ENCODE measurements at regions not wholly inside any gene's neighbourhood (a gene's known extent, or its start where the extent isn't known, plus 50 kb on each side); places are given as distances from the start of the nearest gene placed in this dataset.

DNA sequence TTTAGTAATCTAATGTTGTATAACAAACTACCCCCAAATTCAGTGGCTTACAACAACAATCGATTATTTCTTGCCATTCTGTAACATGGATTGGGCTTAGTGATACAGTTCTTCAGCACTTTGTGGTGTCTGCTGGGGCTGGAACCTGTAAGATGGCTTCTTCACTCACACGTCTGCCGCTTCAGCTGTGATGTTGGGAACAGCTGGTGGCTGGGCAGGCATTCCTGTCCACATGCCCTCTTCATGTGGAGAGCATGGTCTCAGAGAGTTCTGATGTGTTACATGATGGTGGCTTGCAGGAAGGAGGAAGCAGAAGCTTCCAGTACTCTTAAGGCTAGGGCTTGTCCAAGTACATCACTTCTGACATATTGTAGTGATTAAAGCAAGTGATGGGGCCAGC lies 276.9 kb downstream of the PTBP2 start:
- intact Hi-C loops (cut with DNase I; ENCODE audit: low total_unique reads), result loop anchor here (10.0 kb wide), 1 partner anchor 774 kb away; no protein-coding TSS in a partner anchor
- no peak overlapping the region for H3K4me3 ChIP-seq
- no peaks in the 10 kb centered on the region for H3K4me1 ChIP-seq
- no peaks in the 10 kb centered on the region for H3K9me3 ChIP-seq
- H3K27me3 ChIP-seq, result no peaks in the 10 kb centered on the region
- no peaks in the 10 kb centered on the region for H3K36me3 ChIP-seq
- TF ChIP-seq POLR2A (IDR thresholded peaks at IDR 0.05) (no peak), POLR2AphosphoS5 (IDR thresholded peaks at IDR 0.05) (no peak)
- TF ChIP-seq, protein P1, sequence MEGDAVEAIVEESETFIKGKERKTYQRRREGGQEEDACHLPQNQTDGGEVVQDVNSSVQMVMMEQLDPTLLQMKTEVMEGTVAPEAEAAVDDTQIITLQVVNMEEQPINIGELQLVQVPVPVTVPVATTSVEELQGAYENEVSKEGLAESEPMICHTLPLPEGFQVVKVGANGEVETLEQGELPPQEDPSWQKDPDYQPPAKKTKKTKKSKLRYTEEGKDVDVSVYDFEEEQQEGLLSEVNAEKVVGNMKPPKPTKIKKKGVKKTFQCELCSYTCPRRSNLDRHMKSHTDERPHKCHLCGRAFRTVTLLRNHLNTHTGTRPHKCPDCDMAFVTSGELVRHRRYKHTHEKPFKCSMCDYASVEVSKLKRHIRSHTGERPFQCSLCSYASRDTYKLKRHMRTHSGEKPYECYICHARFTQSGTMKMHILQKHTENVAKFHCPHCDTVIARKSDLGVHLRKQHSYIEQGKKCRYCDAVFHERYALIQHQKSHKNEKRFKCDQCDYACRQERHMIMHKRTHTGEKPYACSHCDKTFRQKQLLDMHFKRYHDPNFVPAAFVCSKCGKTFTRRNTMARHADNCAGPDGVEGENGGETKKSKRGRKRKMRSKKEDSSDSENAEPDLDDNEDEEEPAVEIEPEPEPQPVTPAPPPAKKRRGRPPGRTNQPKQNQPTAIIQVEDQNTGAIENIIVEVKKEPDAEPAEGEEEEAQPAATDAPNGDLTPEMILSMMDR (IDR thresholded peaks at IDR 0.05), result no peak
- H3K27ac ChIP-seq, result no peak overlapping the region
- no peak for DNase-seq (ENCODE audit: low spot score in 2 of 2)

DNA sequence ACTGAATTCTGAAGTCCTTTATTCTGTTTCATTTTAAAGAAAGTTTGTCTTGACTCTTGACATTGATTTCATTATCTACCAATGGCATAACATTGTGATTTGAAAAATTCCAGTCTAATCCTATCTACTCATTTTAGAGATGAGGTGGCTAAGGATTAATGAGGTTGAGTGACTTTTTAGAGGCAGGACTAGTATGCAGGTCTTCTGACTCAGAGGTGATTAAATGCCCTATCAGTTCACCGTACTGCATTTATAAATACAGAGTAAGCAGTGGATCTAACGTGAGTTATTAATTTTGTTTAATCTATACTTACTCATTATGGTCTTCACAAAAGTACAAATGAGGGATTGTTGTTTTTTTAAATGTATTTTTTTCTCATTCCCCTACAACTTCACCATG lies 277.6 kb downstream of the PTBP2 start:
- intact Hi-C loops (cut with DNase I; ENCODE audit: low total_unique reads), result loop anchor here (10.0 kb wide), 1 partner anchor 774 kb away; no protein-coding TSS in a partner anchor
- Histone ChIP-seq H3K27ac (no peak overlapping the region), H3K4me1 (no peaks in the 10 kb centered on the region), H3K27me3 (no peaks in the 10 kb centered on the region), H3K36me3 (no peaks in the 10 kb centered on the region), H3K4me3 (no peak overlapping the region), H3K9me3 (no peaks in the 10 kb centered on the region)
- TF ChIP-seq, protein P1 (IDR thresholded peaks at IDR 0.05), result no peak
- TF ChIP-seq POLR2A (IDR thresholded peaks at IDR 0.05) (no peak), POLR2AphosphoS5 (IDR thresholded peaks at IDR 0.05) (no peak)
- DNase-seq (ENCODE audit: low spot score in 2 of 2), result no peak

DNA sequence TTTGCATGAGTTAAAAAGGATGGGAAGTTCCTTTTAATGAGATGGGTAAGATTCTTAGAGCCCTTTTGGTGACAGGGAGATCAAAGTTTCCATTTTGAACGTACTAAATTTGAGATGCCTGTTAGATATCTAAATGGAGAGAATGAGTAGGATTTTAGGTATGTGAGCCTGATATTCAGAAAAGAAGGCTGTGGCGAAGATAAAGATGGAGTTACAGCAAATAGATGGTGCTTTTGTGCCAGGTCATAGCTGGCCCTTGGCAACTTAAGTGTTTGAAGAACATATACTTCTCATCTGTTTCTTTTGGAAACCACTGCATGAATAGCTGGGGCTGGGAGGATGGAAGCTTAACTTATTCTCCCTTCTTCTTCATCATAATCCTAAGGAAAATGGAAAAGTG lies 282.5 kb downstream of the PTBP2 start:
- Histone ChIP-seq H3K27ac (no peak overlapping the region), H3K27me3 (no peaks in the 10 kb centered on the region), H3K4me1 (no peaks in the 10 kb centered on the region), H3K36me3 (no peaks in the 10 kb centered on the region), H3K9me3 (no peaks in the 10 kb centered on the region), H3K4me3 (no peak overlapping the region)
- no peak for DNase-seq (ENCODE audit: low spot score in 2 of 2)
- intact Hi-C loops (cut with DNase I; ENCODE audit: low total_unique reads), result no loop called here
- TF ChIP-seq POLR2AphosphoS5 (IDR thresholded peaks at IDR 0.05) (no peak), POLR2A (IDR thresholded peaks at IDR 0.05) (no peak)
- TF ChIP-seq, protein P1 (IDR thresholded peaks at IDR 0.05), result no peak

DNA sequence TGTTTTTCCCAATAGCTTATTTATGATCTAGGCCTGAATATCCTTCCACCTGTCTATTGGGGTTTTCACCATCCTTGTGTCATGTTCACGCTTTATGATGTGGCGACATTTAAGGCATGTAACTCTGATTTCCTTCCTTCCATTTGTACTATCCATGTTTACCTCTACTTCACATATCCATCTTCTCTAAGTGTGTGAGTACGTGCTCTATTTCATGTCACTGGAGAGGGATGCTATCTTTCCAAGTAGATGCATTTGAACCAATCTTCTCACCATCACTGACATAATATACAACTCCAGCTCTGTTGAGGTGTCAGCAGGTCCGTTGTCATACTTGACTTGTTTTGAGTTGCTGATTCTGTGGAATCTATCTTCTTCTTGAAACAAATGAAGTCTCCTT lies 283.2 kb downstream of the PTBP2 start:
- intact Hi-C loops (cut with DNase I; ENCODE audit: low total_unique reads), result no loop called here
- Histone ChIP-seq H3K27me3 (no peaks in the 10 kb centered on the region), H3K36me3 (no peaks in the 10 kb centered on the region), H3K4me1 (no peaks in the 10 kb centered on the region), H3K4me3 (no peak overlapping the region), H3K27ac (no peak overlapping the region), H3K9me3 (no peaks in the 10 kb centered on the region)
- no peak for DNase-seq (ENCODE audit: low spot score in 2 of 2)
- no peak for TF ChIP-seq POLR2AphosphoS5 (IDR thresholded peaks at IDR 0.05)
- TF ChIP-seq POLR2A (IDR thresholded peaks at IDR 0.05), result no peak
- TF ChIP-seq, protein P1 (IDR thresholded peaks at IDR 0.05), result no peak

DNA sequence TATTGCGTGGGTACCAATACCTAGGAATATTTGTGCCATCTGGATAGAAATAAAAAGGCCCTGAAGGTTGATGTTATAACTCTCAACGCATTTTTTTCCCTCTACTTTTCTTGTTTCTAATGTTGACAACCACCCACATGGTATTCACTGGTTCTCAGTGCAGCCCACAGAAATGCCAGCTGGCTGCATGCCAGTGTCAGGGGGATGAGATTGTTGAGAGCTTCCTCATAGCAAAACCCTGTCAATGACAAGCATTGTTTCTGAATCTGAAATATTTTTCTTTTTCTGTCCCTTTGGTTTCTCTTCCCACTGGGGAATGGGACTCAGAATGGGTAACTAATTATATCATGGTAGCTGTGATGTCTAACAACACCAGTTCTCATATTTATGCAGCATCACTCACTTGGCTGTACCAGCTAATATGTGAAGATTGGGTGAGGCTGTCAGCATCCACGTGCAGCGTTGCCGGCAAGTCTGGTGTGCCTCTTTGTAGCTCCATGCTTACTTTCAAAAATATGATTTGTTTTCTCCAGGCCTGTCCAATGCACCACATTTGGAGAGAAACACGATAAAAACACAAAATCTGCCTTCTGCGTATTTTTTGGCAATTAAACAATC lies 284.6 kb downstream of the PTBP2 start:
- Histone ChIP-seq H3K36me3 (no peaks in the 10 kb centered on the region), H3K27ac (no peak overlapping the region), H3K9me3 (no peaks in the 10 kb centered on the region), H3K4me1 (no peaks in the 10 kb centered on the region), H3K4me3 (no peak overlapping the region), H3K27me3 (no peaks in the 10 kb centered on the region)
- intact Hi-C loops (cut with DNase I; ENCODE audit: low total_unique reads), result no loop called here
- peak in 1 of 2 donors; percentile 54 for DNase-seq (ENCODE audit: low spot score in 2 of 2)
- TF ChIP-seq POLR2AphosphoS5 (IDR thresholded peaks at IDR 0.05) (no peak), POLR2A (IDR thresholded peaks at IDR 0.05) (no peak)
- TF ChIP-seq, protein P1 (IDR thresholded peaks at IDR 0.05), result no peak

Measured in breast epithelium (tissue), 4 donors.